Vagina (tissue), 2 donors: ENCODE measurements at regions not wholly inside any gene's neighbourhood (a gene's known extent, or its start where the extent isn't known, plus 50 kb on each side); places are given as distances from the start of the nearest gene placed in this dataset.

ENCODE experiments used
- CTCF ChIP-seq, 3 experiments: fragments of 450-650 bp in 2 of 3; fragments of 200-600 bp in 1 of 3; sonication (generic) in 1 of 3; IDR thresholded peaks; one replicate each; pipeline ENCODE4 v1.5.1; 2017 to 2019; ENCODE audit warnings: antibody characterized with exemption in 3 of 3, mild to moderate bottlenecking in 2 of 3, moderate library complexity in 2 of 3
- POLR2A ChIP-seq, 2 donors: fragments of 450-650 bp; IDR thresholded peaks; one replicate each; pipeline ENCODE4 v1.6.1; 2017; ENCODE audit warnings: antibody characterized with exemption in 2 of 2, mild to moderate bottlenecking in 2 of 2, moderate library complexity in 2 of 2

DNA sequence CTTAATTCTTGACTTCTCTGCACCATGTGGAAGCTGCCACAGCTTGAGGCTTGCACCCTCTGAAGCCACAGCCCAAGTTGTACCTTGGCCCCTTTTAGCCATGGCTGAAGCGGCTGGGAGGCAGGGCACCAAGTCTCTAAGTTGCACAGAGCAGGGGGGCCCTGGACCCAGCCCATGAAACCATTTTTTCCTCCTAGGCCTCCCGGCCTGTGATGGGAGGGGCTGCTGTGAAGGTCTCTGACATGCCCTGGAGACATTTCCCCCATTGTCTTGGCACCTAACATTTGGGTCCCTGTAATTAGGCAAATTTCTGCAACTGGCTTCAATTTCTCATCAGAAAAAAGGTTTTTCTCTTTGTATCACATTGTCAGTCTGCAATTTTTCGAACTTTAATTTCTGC, 92.8 kb upstream of the GALNT15 start:
- TF ChIP-seq CTCF (IDR thresholded peaks at IDR 0.05): no peak
- no peak for TF ChIP-seq POLR2A (IDR thresholded peaks at IDR 0.05)
